AML-193 (cell line): ENCODE measurements at regions not wholly inside any gene's neighbourhood (a gene's known extent, or its start where the extent isn't known, plus 50 kb on each side); places are given as distances from the start of the nearest gene placed in this dataset.
"Not testable (repeated sequence)": the region's sequence is repeated elsewhere in the genome, so short reads cannot be mapped to it uniquely, and the experiment has no call there.

ENCODE experiments used
- DNase-seq, 2 experiments: peaks; one replicate each; lab custom pipeline; 2025; lab: John Stamatoyannopoulos, UW

- DNase-seq, result not testable (repeated sequence)
Observed at GRCh38 chr1:91207691-91208090, 185.9 kb upstream of the ZNF644 start.

GRCh38 chr1:91204150-91204549 lies 182.3 kb upstream of the ZNF644 start:
- not testable (repeated sequence) for DNase-seq

- no peak for DNase-seq
Observed at GRCh38 chr1:91201694-91202093, 179.9 kb upstream of the ZNF644 start.

- peak in 1 of 2 experiments; percentile 1 for DNase-seq
Observed at GRCh38 chr1:91201176-91201575, 179.3 kb upstream of the ZNF644 start.

GRCh38 chr1:91200675-91201074 lies 178.8 kb upstream of the ZNF644 start:
- DNase-seq, result no peak

- no peak for DNase-seq
Observed at GRCh38 chr1:91199988-91200387, 178.2 kb upstream of the ZNF644 start.

GRCh38 chr1:91190996-91191395 lies 169.2 kb upstream of the ZNF644 start:
- DNase-seq, result no peak

- no peak for DNase-seq
Observed at GRCh38 chr1:91189096-91189495, 167.3 kb upstream of the ZNF644 start.

GRCh38 chr1:91182807-91183206 lies 161.0 kb upstream of the ZNF644 start:
- not testable (repeated sequence) for DNase-seq

GRCh38 chr1:91176250-91176649 lies 154.4 kb upstream of the ZNF644 start:
- no peak for DNase-seq

GRCh38 chr1:91174734-91175133 lies 152.9 kb upstream of the ZNF644 start:
- no peak for DNase-seq

GRCh38 chr1:91173346-91173890 lies 151.6 kb upstream of the ZNF644 start:
- DNase-seq, result no peak

GRCh38 chr1:91172541-91172940 lies 150.7 kb upstream of the ZNF644 start:
- DNase-seq, result no peak

- no peak for DNase-seq
Observed at GRCh38 chr1:91171898-91172297, 150.1 kb upstream of the ZNF644 start.

- no peak for DNase-seq
Observed at GRCh38 chr1:91170571-91170970, 148.7 kb upstream of the ZNF644 start.

GRCh38 chr1:91166106-91166712 lies 144.4 kb upstream of the ZNF644 start:
- DNase-seq, result peak; percentile 51 to 68

- DNase-seq, result peak; percentile 25 to 42
Observed at GRCh38 chr1:91165033-91165654, 143.3 kb upstream of the ZNF644 start.

GRCh38 chr1:91162613-91163012 lies 140.8 kb upstream of the ZNF644 start:
- DNase-seq, result no peak

GRCh38 chr1:91161749-91162148 lies 139.9 kb upstream of the ZNF644 start:
- no peak for DNase-seq

GRCh38 chr1:91161166-91161565 lies 139.3 kb upstream of the ZNF644 start:
- no peak for DNase-seq

- DNase-seq, result no peak
Observed at GRCh38 chr1:91160363-91161075, 138.7 kb upstream of the ZNF644 start.

- no peak for DNase-seq
Observed at GRCh38 chr1:91153341-91153740, 131.5 kb upstream of the ZNF644 start.

- no peak for DNase-seq
Observed at GRCh38 chr1:91152331-91152730, 130.5 kb upstream of the ZNF644 start.
